ENCODE measurements at regions not wholly inside any gene's neighbourhood (a gene's known extent, or its start where the extent isn't known, plus 50 kb on each side); places are given as distances from the start of the nearest gene placed in this dataset.

DNA sequence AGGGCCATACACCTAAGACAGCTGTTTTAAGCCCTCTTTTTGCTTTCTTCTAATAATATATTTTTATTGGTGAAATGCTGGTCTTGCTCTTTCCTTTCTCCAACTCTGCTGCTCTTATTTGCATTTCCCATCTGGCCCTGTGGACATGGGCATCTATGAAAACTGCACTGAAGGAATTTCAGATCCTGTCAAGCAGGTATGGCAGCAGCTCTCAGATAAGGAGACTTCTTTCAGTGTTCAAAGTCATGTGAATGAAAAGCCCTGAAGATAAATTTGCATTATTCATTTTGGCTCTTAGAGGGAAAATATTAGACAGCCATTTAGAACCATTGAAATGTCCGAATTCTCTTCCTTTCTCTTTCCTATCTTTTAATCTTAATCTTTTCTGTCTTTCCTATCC, 668.0 kb upstream of the RIOK2 start:
- no peak for DNase-seq

DNA sequence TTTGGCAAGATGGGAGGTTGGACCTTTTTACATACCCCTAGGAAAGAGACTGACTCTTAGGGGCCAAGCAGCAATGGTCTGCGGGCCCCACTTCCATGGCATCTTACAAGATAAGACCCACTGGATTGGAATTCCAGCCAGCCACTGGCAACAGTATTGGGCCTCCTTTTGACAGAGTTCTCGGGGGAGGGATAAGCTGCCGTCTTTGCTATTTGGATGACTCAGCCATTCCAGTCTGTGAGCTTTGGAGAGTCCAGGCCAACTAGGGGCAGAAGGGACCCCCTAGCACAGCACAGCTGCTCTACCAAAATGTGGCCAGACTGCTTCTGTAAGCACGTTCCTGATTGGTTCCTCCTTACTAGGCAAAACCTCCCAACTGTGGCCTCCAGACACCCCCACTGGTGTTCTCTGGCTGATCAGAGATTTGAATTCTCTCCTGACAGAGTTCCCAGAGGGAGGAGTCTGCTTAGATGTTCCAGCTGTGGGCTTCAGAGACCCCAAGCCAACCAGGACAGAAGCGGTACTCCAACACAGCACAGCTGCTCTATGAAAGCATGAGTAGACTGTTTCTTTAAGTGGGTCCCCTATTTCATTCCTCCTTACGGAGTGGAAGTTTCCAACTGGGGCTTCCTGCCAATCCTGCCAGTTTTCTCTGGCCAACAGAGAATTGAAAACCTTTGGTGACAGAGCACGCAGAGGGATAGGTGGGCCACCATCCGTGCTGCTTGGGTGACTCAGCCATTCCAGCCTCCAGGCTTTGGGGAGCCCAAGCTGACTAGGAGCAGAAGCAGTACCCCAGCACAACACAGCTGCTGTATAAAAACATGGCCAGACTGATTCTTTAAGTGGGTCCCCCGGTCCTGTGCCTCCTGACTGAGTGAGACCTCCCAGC, 672.1 kb upstream of the RIOK2 start:
- DNase-seq = no peak

DNA sequence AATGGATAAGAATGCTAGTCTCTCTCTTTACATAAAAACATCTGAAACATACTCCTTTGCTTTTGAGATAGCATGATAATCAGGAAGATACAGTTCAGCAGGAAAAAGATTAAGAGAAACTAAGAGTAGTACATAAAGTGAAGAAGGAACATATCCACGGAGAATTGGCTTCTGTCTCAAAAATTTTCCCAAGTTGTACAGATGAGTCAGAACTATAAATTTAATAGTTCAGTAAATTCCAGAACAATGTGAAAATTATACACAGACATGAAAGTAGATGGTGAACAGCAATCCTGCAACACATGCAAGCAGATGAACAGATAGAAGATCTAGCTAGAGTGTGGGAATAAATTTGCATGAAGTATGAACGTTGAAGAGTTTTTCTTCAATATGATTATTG, 691.4 kb upstream of the RIOK2 start:
- DNase-seq = no peak

DNA sequence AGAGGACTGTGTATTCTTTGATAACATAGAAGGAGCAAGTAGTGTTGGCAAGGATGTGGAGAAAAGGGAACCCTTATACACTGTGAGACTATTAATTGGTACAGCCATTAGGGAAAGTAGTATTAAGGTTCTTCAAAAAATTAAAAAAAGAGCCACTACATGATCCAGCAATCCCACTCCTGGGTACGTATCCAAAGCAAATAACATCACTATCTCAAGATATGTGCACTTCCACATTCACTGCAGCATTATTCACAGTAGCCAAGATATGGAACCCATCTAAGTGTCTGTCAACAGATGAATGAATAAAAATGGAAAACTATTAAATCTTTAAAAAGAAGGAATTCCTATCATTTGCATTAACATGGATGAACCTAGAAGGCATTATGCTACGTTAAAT, 693.2 kb upstream of the RIOK2 start:
- no peak for DNase-seq

DNA sequence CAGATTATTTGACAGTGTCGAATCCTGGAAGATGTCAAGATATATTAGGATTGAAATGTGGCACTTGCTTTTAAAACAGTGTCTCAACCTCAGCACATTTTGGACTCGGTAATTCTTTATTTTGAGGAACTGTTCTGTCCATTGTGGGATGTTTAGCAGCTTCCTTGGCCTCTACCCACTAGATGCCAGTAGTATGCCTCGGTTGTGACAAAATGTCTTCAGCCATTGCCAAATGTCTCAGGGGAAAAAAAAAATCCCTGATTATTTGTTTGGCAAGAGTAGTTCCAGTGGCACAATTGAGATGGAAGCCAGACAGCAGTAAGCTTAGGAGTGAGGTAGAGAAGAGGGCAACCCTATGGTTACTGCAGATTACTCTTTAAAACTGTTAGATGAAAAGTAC, 694.5 kb upstream of the RIOK2 start:
- DNase-seq = no peak

DNA sequence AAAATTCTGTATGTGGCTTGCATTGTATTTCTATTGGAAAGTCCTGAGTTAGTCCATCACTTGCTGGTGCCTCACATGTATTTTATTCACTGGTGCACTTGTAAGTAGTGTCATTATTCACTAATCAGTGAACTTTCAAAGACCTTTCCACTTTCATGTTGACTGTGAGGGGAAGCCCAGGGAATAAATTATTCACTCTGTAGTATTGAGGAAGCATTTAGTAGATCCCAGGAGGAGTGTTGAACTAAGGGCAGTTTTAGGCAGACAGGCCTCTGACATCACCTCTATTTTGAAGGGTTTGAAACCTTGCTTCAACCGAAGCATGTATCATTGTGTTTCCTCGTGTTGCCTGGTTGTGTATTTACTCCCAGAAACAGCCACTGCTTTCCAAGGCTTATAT, 705.4 kb upstream of the RIOK2 start:
- peak; percentile 1 for DNase-seq

DNA sequence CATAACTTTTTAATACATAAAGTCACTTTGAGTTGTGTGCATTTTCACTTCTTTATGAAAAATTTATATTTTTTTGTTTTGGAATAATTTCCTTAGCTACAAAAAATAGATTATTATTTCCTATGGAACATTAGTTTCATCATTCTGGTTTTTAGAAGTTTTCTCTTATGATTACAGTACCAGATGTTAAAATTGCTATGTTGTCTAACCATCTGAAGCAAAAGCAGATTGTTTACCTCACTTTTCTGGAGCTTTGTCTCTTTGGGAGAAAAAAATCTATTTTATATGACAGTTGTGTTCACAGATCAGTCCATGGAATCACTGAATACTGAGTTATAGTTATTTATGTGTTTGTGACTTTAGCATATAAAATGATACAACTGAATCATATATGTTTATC, 708.9 kb upstream of the RIOK2 start:
- DNase-seq = peak; percentile 8

DNA sequence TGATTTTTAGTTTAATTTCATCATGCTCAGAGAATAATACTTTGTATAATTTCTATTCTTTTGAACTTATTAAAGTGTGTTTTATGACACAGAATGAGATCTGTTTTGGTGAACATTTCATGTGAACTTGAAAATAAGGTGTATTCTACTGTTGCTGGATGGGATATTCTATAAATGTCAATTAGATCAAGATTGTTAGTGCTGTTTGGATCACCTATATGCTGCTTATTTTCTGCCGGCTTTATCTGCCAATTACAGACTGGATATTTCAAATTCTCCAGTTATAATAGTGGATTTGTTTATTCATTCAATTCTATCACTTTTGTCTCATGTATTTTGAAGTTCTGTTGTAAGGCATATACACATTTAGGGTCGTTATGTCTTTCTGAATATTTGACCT, 720.7 kb upstream of the RIOK2 start:
- DNase-seq = no peak

DNA sequence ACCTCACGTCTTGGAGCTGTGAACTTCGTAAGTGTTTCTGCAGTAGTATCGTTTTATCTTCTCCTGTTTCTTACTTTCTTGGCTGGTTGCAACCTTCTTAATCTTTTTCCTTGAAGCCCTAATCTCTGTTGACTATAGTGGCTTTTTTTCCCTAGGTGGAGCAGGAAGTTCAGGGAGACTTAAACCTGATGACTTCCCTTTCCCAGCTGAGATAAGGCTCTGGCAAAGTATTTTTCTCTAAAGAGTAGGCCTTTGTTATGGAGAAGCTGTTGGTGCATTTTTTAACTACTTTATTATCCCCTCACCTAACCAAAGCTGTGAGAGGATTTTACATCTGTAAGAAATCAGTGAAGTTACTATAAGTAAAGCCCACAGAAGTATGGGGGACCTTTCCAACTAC, 723.1 kb upstream of the RIOK2 start:
- DNase-seq = no peak

DNA sequence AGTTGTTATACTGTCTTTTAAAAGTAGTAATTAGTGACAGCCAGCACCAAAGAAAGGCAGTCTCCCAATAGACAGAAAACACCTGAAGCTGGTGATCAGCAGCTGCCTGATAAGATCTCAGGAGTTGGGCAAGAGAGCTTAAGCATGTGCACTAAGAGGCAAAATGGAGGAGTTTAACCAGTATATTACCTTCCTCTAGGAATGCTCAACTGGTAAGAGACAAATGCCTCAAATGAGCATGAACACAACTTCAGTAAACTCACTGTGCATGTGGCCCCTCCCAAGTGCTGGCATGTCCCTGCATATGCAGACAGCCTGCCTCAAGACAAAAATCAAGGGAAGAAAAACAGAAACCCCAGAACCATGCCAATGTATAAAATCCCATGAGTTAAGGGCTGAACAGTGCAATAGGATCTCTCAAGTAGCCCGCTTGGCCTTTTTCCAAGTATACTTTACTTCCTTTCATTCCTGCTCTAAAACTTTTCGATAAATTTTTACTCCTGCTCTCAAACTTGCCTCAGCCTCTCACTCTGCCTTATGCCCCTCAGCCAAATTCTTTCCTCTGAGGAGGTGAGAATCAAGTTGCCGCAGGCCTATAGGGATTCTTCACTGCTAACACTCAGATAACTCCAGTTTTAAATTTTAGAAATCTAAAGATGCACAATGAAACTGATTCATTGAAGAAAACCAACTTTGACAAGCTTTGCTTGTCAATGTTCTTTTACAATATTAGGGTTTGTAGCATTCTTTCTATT, 724.8 kb upstream of the RIOK2 start:
- DNase-seq = no peak

DNA sequence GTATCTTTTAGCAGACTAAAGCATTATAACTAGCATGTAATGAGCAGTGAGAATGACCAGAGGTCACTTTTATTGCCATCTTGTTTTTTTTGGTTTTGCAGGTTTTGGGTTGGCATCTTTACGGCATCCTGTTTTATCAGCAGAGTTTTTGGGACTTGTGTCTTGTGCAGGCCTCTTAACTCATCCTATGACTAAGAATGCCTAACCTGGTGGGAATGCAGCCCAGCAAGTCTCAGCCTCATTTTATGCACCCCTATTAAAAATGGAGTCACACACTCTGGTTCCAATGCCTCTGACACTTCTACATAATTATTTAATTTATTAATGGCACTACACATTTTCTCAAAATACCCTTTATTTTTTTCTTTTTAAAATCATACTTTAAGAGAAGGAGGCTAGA, 726.5 kb upstream of the RIOK2 start:
- DNase-seq = no peak

DNA sequence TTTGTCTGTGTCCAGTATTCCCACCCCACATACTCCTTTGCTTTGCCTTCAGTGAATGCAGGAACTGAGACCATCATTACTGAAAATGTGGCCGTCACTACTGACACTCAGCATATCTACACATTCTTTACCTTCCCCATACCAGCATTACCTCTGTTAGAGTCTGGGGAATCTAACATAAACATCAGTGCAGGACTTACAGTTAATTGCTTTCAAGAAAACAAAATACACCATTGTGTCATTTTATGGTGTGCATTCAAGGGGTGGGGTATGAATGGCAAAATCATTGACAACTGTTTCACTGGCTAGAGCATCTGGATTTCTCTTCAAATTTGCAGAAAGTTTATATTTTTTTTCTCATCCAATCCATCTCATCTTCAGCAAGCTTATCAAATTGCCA, 731.4 kb upstream of the RIOK2 start:
- no peak for DNase-seq

DNA sequence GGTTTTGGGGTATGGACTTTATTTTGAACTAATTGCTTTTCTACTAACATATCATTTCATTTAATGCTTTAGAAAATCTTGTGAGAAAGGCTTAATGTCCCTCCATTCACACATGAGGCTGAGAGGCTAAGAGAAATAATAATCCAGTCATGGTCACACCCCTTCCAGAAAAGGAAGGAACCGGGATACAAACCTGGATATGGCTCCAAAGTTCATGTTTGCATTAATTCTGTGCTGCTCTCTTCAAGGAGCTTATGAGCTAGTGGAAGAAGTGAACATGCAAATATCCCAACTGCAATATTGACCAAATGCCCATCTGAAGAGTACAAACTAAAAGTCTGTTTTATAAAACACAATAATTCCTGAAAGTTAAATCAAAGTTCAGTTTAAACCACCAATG, 732.1 kb upstream of the RIOK2 start:
- no peak for DNase-seq

DNA sequence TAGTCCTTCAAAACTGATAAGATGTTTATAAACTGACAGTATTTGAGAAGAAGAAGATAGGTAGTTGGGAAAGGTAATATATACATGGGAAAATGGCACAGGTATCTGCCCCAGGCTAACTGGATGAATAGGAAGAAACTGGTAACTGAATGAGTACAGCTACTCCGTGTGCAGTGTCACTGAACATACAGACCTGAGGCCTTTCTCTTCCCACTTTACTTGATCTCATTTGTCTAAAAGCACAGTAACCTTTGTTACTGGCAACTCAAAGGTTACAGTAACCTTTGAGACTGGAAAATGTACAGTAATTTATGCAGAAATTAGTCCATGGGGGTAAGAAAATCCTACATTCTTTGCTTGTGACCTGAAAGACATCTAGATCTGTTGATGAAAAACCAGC, 735.0 kb upstream of the RIOK2 start:
- peak; percentile 5 for DNase-seq

DNA sequence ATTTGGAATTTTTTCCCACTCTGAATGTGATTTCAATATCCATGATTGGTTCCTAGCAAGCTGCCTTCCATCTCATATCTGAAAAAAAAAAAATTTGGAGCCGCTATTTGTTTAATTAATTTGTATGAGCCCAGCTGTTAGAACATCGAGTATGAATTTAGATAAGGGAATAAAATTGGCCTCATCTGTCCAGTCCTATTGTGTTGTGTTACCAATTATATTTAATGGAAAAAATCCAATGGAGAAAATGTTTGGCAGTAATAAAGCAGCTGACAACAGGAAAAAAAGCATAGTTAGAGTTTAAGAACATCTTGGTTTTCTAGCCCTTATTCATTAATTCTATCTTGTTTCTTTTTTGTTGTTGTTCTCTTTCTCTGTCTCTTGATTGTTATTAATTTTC, 735.6 kb upstream of the RIOK2 start:
- no peak for DNase-seq

DNA sequence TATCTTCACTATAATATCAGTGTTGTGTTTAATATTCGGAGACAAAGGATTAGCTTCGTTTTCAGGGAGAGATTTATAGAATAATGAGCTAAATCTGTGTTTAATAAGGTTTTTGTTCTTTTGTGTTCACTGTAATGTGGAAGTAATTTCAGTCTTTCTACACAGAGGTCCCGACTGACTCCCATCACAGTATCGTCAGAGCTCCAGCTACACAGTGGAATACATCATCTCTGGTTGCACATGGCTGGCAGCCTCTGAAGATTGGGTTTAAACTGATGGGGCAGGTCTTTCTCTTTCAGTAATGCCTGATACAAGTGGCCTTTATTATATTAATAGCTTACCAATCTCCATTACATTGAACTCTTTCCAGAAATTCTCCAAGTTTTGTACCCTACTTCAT, 736.7 kb upstream of the RIOK2 start:
- no peak for DNase-seq

DNA sequence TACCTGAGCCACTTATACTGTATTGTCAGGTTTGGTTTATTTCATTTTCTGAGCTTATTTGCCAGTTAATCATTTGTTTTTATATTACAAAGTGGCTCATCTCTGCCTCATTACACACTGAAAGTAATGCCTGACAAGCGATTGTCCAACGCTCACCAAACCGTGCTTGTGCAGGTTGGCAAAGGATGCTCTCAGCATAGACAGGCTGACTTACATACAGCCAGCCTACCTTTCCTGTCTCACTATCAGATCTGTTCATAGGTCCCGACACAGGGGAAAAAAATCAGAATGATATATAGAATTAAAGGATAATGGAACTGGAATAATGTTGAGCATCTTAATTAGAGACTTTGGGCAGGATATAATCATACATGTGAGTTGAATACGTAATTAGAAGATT, 739.7 kb upstream of the RIOK2 start:
- DNase-seq = no peak

DNA sequence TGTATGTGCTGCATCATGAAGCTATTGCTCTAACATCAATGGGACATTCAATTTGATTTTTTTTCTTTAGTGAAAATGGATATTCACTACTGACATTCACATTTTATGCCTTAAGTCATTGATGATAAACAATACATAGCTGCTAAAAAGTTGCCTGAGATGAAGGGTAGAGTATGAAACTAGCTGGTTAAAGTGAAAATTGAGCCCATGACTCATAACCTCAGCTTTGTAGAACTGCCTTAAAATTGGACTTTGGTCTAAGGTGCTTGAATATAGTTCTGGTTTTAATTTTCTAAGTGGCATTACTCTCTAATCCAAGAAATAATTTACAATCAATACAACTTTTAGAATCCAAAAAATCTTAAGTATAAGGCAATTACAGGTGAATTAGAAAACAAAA, 740.4 kb upstream of the RIOK2 start:
- no peak for DNase-seq

DNA sequence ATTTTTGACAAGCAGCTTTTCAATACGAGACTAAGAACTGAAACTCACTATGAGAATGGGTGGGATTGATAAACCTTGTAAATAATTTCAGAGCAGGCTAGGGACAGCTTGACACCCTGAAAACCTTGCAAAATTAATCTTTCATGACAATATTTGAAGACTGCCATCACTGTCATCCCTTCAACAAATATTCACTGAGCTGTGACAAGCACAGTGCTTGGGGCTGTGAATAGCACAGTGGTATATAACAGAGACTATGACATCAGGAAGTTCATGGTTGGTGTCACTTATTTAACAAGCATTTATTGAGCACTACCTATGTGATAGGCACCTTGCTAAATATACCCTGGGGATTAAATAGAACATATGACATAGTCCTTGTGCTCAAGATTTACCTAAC, 741.0 kb upstream of the RIOK2 start:
- no peak for DNase-seq

DNA sequence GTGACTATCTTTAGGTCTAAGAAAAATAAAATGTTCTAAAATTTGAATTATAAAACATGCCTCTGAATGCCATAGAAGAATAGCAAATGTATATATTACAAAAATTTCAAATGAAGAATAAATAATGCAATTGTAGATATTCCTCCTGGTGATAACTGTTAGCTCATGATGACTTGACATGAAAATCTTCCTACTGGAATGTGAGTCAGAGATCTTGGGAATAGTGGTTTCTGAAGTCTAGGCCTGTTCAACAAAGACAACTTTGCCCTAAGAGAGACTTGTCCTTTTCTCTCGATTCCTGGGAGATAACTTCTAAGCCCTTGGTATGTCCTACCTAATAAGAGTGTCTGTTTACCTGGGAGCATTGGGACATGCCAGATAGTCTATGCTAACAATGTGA, 746.3 kb upstream of the RIOK2 start:
- DNase-seq = no peak

DNA sequence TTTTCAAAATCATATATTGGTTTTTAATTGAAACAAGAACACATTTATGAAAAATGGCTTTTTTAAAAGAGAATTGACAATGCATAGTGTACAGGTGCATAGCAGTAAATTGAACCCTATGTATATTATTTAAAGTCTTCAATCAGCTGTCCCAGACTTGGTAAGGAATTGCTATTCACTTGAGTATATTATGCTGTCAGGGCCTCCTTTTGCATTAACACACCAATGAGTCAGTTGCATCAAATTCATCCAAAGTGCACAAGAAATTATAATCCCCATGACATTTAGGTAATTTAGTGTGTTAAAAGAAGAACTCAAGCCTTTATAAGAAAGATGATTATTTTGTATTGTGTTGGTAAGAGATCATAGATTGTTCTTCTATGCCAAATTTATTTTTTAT, 748.8 kb upstream of the RIOK2 start:
- no peak for DNase-seq

DNA sequence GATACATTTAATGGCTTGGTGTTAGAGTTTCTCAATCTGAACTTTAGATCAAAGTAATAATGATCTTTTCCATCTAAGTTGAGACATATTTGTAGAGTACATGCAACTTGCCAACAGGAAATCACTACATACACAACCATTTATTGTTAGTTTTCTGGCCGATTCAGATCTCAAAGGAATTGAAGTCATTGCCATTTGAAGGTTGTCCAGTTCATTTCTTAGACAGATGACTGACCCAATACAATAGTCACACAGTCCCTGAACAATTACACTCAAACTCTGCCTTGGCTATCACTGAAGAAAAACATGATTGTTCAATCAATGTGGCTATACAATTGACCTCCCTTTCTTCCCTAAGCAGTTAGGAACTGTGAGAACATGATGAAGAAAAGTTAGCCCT, 753.2 kb upstream of the RIOK2 start:
- peak; percentile 35 for DNase-seq

DNA sequence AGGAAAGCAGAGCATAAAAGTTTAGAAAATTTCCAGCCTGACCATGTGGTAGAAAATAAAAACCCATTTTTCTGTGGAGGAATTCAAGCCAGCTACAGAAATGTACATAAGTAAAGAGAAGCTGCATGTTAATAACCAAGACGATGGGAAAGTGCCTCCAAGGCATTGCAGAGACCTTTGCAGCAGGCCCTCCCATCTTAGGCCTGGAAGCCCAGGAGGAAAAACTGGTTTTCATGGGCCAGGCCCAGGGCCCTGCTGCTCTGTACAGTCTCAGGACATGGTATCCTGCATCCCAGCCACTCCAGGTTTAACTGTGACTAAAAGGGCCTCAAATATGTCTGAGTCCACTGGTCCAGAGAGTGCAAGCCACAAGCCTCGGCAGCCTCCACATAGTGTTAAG, 754.8 kb upstream of the RIOK2 start:
- DNase-seq = no peak

DNA sequence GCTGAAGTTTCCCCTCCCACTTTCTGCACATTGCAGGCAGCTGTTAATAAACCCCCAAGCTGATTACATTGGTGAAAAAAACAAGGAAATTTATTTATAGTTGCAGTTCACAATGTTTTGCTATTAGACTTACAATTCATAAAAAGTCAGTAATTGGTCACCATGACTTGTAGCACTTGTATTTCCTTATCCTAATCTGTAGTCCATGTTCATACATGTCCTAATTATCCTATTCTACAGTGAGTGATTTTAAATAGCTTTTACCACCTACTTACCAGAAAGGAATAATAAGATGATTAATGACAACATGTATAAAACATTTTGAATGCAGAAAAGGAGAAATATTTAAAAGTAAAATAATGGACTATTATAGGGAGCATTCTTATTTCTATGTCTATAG, 760.0 kb upstream of the RIOK2 start:
- no peak for DNase-seq
